ENCODE measurements at regions not wholly inside any gene's neighbourhood (a gene's known extent, or its start where the extent isn't known, plus 50 kb on each side); places are given as distances from the start of the nearest gene placed in this dataset.

- no peak for TF ChIP-seq POLR2A (IDR thresholded peaks at IDR 0.05)
- TF ChIP-seq CTCF (IDR thresholded peaks at IDR 0.05) = no peak
Observed at GRCh38 chr7:81154565-81154964, 235.7 kb upstream of the SEMA3C start.
